ENCODE measurements at regions not wholly inside any gene's neighbourhood (a gene's known extent, or its start where the extent isn't known, plus 50 kb on each side); places are given as distances from the start of the nearest gene placed in this dataset.

DNA sequence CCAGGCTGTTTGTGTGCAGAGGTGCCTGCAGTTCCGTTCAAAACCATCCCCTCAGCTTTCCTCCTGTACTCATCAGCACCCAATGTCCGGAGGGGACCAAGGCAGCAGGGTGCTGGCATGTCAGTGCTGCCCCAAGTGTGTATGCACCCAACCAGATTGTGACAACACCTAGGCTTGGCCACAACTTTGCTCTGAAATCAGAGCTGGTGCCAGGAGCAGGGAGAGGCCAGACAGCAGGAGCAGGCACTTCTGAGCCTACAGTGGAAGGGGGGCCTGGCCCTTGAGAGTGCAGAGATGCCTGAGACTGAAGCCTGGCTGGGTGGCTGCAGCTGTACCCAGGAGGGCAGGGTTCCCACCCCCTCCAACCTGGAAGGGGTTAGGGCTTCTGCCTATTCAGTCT lies 56.5 kb upstream of the RASGEF1B start:
- Mint-ChIP-seq H3K9me3 (ENCODE audit: insufficient read depth) (peaks cover 11% of the 10 kb centered on the region), H3K4me3 (no peak overlapping the region), H3K4me1 (peaks cover 18% of the 10 kb centered on the region), H3K27ac (no peak overlapping the region), H3K27me3 (no peaks in the 10 kb centered on the region)
- no peaks in the 10 kb centered on the region for H3K79me2 ChIP-seq (ENCODE audit: control insufficient read depth, insufficient read depth, low read length)
- H3K27ac ChIP-seq (ENCODE audit: low read length in 2 of 2) = no peak overlapping the region
- DNase-seq = no peak
- H3K4me1 ChIP-seq (ENCODE audit: control insufficient read depth in 2 of 2, insufficient read depth in 2 of 2, low read length in 2 of 2) = peaks cover 3 to 8% of the 10 kb centered on the region in 2 donors
- no peak overlapping the region for H3K9ac ChIP-seq (ENCODE audit: low read length)
- no peak overlapping the region for H3K4me2 ChIP-seq (replicated peaks; ENCODE audit: low read depth, low read length, poor library complexity, severe bottlenecking)
- no peak for ATAC-seq (ENCODE audit: low read depth)
- no peak overlapping the region for H3K4me3 ChIP-seq (ENCODE audit: control extremely low read depth in 1 of 5, extremely low read depth in 1 of 5, insufficient read depth in 1 of 5, low read depth in 2 of 5, low read length in 4 of 5)
- CTCF ChIA-PET = interaction anchor here (0.5 to 1.0 kb wide), 2 partner anchors 8 to 10 kb away, joined by 3 to 4 read pairs; no protein-coding TSS in a partner anchor
- intact Hi-C loops (cut with micrococcal nuclease) = no loop called here
- TF ChIP-seq, protein P1, sequence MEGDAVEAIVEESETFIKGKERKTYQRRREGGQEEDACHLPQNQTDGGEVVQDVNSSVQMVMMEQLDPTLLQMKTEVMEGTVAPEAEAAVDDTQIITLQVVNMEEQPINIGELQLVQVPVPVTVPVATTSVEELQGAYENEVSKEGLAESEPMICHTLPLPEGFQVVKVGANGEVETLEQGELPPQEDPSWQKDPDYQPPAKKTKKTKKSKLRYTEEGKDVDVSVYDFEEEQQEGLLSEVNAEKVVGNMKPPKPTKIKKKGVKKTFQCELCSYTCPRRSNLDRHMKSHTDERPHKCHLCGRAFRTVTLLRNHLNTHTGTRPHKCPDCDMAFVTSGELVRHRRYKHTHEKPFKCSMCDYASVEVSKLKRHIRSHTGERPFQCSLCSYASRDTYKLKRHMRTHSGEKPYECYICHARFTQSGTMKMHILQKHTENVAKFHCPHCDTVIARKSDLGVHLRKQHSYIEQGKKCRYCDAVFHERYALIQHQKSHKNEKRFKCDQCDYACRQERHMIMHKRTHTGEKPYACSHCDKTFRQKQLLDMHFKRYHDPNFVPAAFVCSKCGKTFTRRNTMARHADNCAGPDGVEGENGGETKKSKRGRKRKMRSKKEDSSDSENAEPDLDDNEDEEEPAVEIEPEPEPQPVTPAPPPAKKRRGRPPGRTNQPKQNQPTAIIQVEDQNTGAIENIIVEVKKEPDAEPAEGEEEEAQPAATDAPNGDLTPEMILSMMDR (IDR thresholded peaks at IDR 0.05) = no peak
- no peak for TF ChIP-seq EZH2 (IDR thresholded peaks at IDR 0.05; ENCODE audit: borderline replicate concordance, insufficient read depth, low read depth, low read length, poor library complexity, severe bottlenecking)
- POLR2A ChIA-PET = no interaction called here
- no peaks in the 10 kb centered on the region for H4K20me1 ChIP-seq (ENCODE audit: control insufficient read depth, insufficient read depth, low read length, poor library complexity, severe bottlenecking)
- H3K36me3 ChIP-seq (replicated peaks in 1 of 2; ENCODE audit: control extremely low read depth in 1 of 2, control insufficient read depth in 1 of 2, extremely low read depth in 1 of 2, insufficient read depth in 2 of 2, low read length in 1 of 2) = no peaks in the 10 kb centered on the region
- no peak overlapping the region for H2AFZ ChIP-seq (ENCODE audit: insufficient read depth, low read depth, low read length, poor library complexity, severe bottlenecking)
- no peaks in the 10 kb centered on the region for H3K27me3 ChIP-seq (replicated peaks in 1 of 4; ENCODE audit: control extremely low read depth in 1 of 4, control insufficient read depth in 3 of 4, insufficient read depth in 4 of 4, low read length in 3 of 4)
- H3K9me3 ChIP-seq (ENCODE audit: control extremely low read depth in 1 of 3, control insufficient read depth in 2 of 3, insufficient read depth in 1 of 3, low read length in 2 of 3) = peaks cover 0 to 26% (median 18%) of the 10 kb centered on the region in 3 donors
- WGBS (ENCODE audit: insufficient coverage) = 100% methylated on average over 2 of the region's 2 CpGs

DNA sequence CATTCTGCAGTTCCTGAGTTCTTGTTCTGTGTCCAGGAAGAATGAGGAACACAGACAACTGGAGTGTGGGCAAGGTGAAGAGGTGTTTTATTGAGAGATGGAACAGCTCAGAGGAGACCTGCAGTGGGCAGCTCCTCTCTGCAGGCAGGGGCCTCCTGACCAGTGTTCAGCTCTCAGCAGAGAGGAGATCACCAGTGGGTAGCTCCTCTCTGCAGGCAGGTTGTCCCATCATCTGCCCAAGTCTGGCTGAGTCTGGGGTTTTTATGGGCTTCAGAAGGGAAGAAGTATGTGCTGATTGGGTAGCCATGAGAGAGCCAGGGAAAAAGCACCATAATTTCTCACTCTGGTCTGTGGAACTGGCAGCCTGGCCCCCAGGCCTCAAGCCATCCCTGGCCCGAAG lies 56.0 kb upstream of the RASGEF1B start:
- POLR2A ChIA-PET = no interaction called here
- H3K9me3 Mint-ChIP-seq (ENCODE audit: insufficient read depth) = peaks cover 11% of the 10 kb centered on the region
- no peak for ATAC-seq (ENCODE audit: low read depth)

More for the DNA sequence above, 56.0 kb upstream of the RASGEF1B start:
- Mint-ChIP-seq H3K27ac (no peak overlapping the region), H3K4me1 (peaks cover 21% of the 10 kb centered on the region), H3K4me3 (no peak overlapping the region), H3K27me3 (no peaks in the 10 kb centered on the region)
- Histone ChIP-seq H2AFZ (ENCODE audit: insufficient read depth, low read depth, low read length, poor library complexity, severe bottlenecking) (no peak overlapping the region), H3K79me2 (ENCODE audit: control insufficient read depth, insufficient read depth, low read length) (no peaks in the 10 kb centered on the region), H3K4me1 (ENCODE audit: control insufficient read depth in 2 of 2, insufficient read depth in 2 of 2, low read length in 2 of 2) (peaks cover 3 to 8% of the 10 kb centered on the region in 2 donors), H3K36me3 (replicated peaks in 1 of 2; ENCODE audit: control extremely low read depth in 1 of 2, control insufficient read depth in 1 of 2, extremely low read depth in 1 of 2, insufficient read depth in 2 of 2, low read length in 1 of 2) (no peaks in the 10 kb centered on the region), H3K4me3 (ENCODE audit: control extremely low read depth in 1 of 5, extremely low read depth in 1 of 5, insufficient read depth in 1 of 5, low read depth in 2 of 5, low read length in 4 of 5) (no peak overlapping the region), H3K27ac (ENCODE audit: low read length in 2 of 2) (no peak overlapping the region), H3K9ac (ENCODE audit: low read length) (no peak overlapping the region), H3K27me3 (replicated peaks in 1 of 4; ENCODE audit: control extremely low read depth in 1 of 4, control insufficient read depth in 3 of 4, insufficient read depth in 4 of 4, low read length in 3 of 4) (no peaks in the 10 kb centered on the region), H4K20me1 (ENCODE audit: control insufficient read depth, insufficient read depth, low read length, poor library complexity, severe bottlenecking) (no peaks in the 10 kb centered on the region), H3K4me2 (replicated peaks; ENCODE audit: low read depth, low read length, poor library complexity, severe bottlenecking) (no peak overlapping the region), H3K9me3 (ENCODE audit: control extremely low read depth in 1 of 3, control insufficient read depth in 2 of 3, insufficient read depth in 1 of 3, low read length in 2 of 3) (peaks cover 0 to 26% (median 18%) of the 10 kb centered on the region in 3 donors)
- TF ChIP-seq, protein P1 (IDR thresholded peaks at IDR 0.05) = no peak
- no peak for TF ChIP-seq EZH2 (IDR thresholded peaks at IDR 0.05; ENCODE audit: borderline replicate concordance, insufficient read depth, low read depth, low read length, poor library complexity, severe bottlenecking)
- DNase-seq = no peak
- CTCF ChIA-PET = interaction anchor here (0.8 kb wide), 1 partner anchor 15 kb away, joined by 3 read pairs; no protein-coding TSS in a partner anchor
- intact Hi-C loops (cut with micrococcal nuclease) = no loop called here
- 100% methylated on average over 1 of the region's 1 CpG for WGBS (ENCODE audit: insufficient coverage)
